Keratinocyte (primary cell): ENCODE measurements at regions not wholly inside any gene's neighbourhood (a gene's known extent, or its start where the extent isn't known, plus 50 kb on each side); places are given as distances from the start of the nearest gene placed in this dataset.

Source experiments
- DNase-seq: peaks from one replicate; pipeline ENCODE4 v3.0.0-alpha.2; 2011; ENCODE audit warnings: low read depth, missing footprints, low spot score
- FAIRE-seq: peaks from 2 replicates; lab custom pipeline; 2011; peaks lifted over from hg19 to GRCh38; lab: Jason Lieb, UNC
- H2AFZ ChIP-seq: 2 replicates; pipeline ENCODE4 v1.6.0; 2012; ENCODE audit warnings: low read length, control low read depth, inconsistent platforms; ENCODE audit not compliant: control insufficient read depth
- H3K27ac ChIP-seq: 2 replicates; pipeline ENCODE4 v1.5.1; 2011; ENCODE audit warnings: low read length; ENCODE audit not compliant: control insufficient read depth, insufficient read depth
- H3K27me3 ChIP-seq: 3 replicates; pipeline ENCODE4 v1.6.0; 2011; ENCODE audit warnings: low read length; ENCODE audit not compliant: control insufficient read depth, insufficient read depth; ENCODE audit errors: extremely low read depth
- H3K36me3 ChIP-seq, 2 experiments: 2 replicates in 1 of 2; 3 replicates in 1 of 2; pipeline ENCODE4 v1.5.1; 2011; ENCODE audit warnings: low read length in 2 of 2, mild to moderate bottlenecking in 1 of 2; ENCODE audit not compliant: control insufficient read depth in 2 of 2, insufficient read depth in 2 of 2; ENCODE audit errors: extremely low read depth in 1 of 2
- H3K4me1 ChIP-seq: 3 replicates; pipeline ENCODE4 v1.5.1; 2011; ENCODE audit warnings: low read length; ENCODE audit not compliant: control insufficient read depth, insufficient read depth; ENCODE audit errors: extremely low read depth
- H3K4me2 ChIP-seq: 3 replicates; pipeline ENCODE4 v1.6.0; 2011; ENCODE audit warnings: low read depth, low read length; ENCODE audit not compliant: control insufficient read depth, insufficient read depth; ENCODE audit errors: extremely low read depth
- H3K4me3 ChIP-seq, 3 experiments: fragments of 200-600 bp in 1 of 3; sonication (generic) in 1 of 3; 2 replicates in 2 of 3; 3 replicates in 1 of 3; pipeline ENCODE4 v1.5.1; 2011 to 2016; ENCODE audit warnings: low read length in 3 of 3, mild to moderate bottlenecking in 3 of 3, control low read depth in 2 of 3, inconsistent platforms in 1 of 3, low read depth in 1 of 3, mixed read lengths in 1 of 3, mixed run types in 1 of 3, moderate library complexity in 1 of 3; ENCODE audit not compliant: control insufficient read depth in 2 of 3, insufficient read depth in 2 of 3; ENCODE audit errors: extremely low read depth in 1 of 3
- H3K79me2 ChIP-seq: 2 replicates; pipeline ENCODE4 v1.6.0; 2012; ENCODE audit warnings: low read length; ENCODE audit not compliant: control insufficient read depth, insufficient read depth
- H3K9ac ChIP-seq: 3 replicates; pipeline ENCODE4 v1.6.0; 2011; ENCODE audit warnings: low read length; ENCODE audit not compliant: control insufficient read depth, insufficient read depth; ENCODE audit errors: extremely low read depth
- H3K9me1 ChIP-seq: 3 replicates; pipeline ENCODE4 v1.6.0; 2011; ENCODE audit warnings: low read length; ENCODE audit not compliant: control insufficient read depth, insufficient read depth; ENCODE audit errors: extremely low read depth
- H3K9me3 ChIP-seq: 2 replicates; pipeline ENCODE4 v1.5.1; 2012; ENCODE audit warnings: low read depth, low read length; ENCODE audit not compliant: control insufficient read depth
- H4K20me1 ChIP-seq: 3 replicates; pipeline ENCODE4 v1.6.0; 2011; ENCODE audit warnings: low read length; ENCODE audit not compliant: control insufficient read depth, insufficient read depth; ENCODE audit errors: extremely low read depth
- EZH2 ChIP-seq: IDR thresholded peaks from one replicate; pipeline ENCODE4 v1.6.1; 2012; ENCODE audit warnings: inconsistent platforms, mild to moderate bottlenecking, low read length, moderate library complexity
- dilution Hi-C: fragments of 300-500 bp; cut with MboI; formaldehyde crosslinking; loops from one replicate; pipeline ENCODE4 v1.7.0; 2020; ENCODE audit warnings: low sequenced_read_pairs; ENCODE audit not compliant: extremely low pct_ligation_motif_present
- TF ChIP-seq, protein P1 (sequence below), 3 experiments: IDR thresholded peaks in 1 of 3; conservative IDR thresholded peaks in 1 of 3; optimal IDR thresholded peaks in 1 of 3; 2 replicates in 2 of 3; 3 replicates in 1 of 3; pipeline versions ENCODE3 to v1.5.1; 2011; ENCODE audit warnings: low read length in 3 of 3, mild to moderate bottlenecking in 3 of 3, moderate library complexity in 2 of 3, control low read depth in 1 of 3, inconsistent platforms in 1 of 3; ENCODE audit not compliant: insufficient read depth in 2 of 3; ENCODE audit errors: extremely low read depth in 1 of 3

- H3K4me3 ChIP-seq = no peak overlapping the region
- H3K9me3 ChIP-seq = no peaks in the 10 kb centered on the region
- H3K36me3 ChIP-seq = no peaks in the 10 kb centered on the region
- no peaks in the 10 kb centered on the region for H3K4me1 ChIP-seq
- FAIRE-seq = no peak
- H3K27me3 ChIP-seq = no peaks in the 10 kb centered on the region
- H3K4me2 ChIP-seq = no peak overlapping the region
- no peaks in the 10 kb centered on the region for H3K9me1 ChIP-seq
- no peak overlapping the region for H3K27ac ChIP-seq
- DNase-seq = no peak
- no peak for TF ChIP-seq EZH2
- TF ChIP-seq, protein P1, sequence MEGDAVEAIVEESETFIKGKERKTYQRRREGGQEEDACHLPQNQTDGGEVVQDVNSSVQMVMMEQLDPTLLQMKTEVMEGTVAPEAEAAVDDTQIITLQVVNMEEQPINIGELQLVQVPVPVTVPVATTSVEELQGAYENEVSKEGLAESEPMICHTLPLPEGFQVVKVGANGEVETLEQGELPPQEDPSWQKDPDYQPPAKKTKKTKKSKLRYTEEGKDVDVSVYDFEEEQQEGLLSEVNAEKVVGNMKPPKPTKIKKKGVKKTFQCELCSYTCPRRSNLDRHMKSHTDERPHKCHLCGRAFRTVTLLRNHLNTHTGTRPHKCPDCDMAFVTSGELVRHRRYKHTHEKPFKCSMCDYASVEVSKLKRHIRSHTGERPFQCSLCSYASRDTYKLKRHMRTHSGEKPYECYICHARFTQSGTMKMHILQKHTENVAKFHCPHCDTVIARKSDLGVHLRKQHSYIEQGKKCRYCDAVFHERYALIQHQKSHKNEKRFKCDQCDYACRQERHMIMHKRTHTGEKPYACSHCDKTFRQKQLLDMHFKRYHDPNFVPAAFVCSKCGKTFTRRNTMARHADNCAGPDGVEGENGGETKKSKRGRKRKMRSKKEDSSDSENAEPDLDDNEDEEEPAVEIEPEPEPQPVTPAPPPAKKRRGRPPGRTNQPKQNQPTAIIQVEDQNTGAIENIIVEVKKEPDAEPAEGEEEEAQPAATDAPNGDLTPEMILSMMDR (optimal IDR thresholded peaks at IDR 0.05 in 1 of 3, IDR thresholded peaks at IDR 0.05 in 1 of 3, conservative IDR thresholded peaks at IDR 0.05 in 1 of 3; ENCODE audit: extremely low read depth in 1 of 3, insufficient read depth in 2 of 3, low read length in 3 of 3) = no peak
- H3K9ac ChIP-seq = no peak overlapping the region
- H2AFZ ChIP-seq = no peak overlapping the region
- H3K79me2 ChIP-seq = no peaks in the 10 kb centered on the region
- dilution Hi-C loops = no loop called here
- no peaks in the 10 kb centered on the region for H4K20me1 ChIP-seq
Observed at GRCh38 chr6:81413306-81413705, 339.2 kb downstream of the TENT5A start.

- Histone ChIP-seq H3K79me2 (no peaks in the 10 kb centered on the region), H2AFZ (no peak overlapping the region), H3K27ac (no peak overlapping the region), H3K9me3 (no peaks in the 10 kb centered on the region), H3K36me3 (no peaks in the 10 kb centered on the region), H3K4me2 (no peak overlapping the region), H4K20me1 (no peaks in the 10 kb centered on the region), H3K4me3 (no peak overlapping the region), H3K9ac (no peak overlapping the region), H3K9me1 (no peaks in the 10 kb centered on the region), H3K4me1 (no peaks in the 10 kb centered on the region), H3K27me3 (no peaks in the 10 kb centered on the region)
- TF ChIP-seq, protein P1 (optimal IDR thresholded peaks at IDR 0.05 in 1 of 3, IDR thresholded peaks at IDR 0.05 in 1 of 3, conservative IDR thresholded peaks at IDR 0.05 in 1 of 3; ENCODE audit: extremely low read depth in 1 of 3, insufficient read depth in 2 of 3, low read length in 3 of 3) = no peak
- no peak for TF ChIP-seq EZH2
- FAIRE-seq (no peak), DNase-seq (no peak)
- dilution Hi-C loops = no loop called here
Observed at GRCh38 chr6:81401970-81402690, 350.4 kb downstream of the TENT5A start.
